A673 (cell line): ENCODE measurements at regions not wholly inside any gene's neighbourhood (a gene's known extent, or its start where the extent isn't known, plus 50 kb on each side); places are given as distances from the start of the nearest gene placed in this dataset.

Experiments
- EZH2 ChIP-seq: fragments of 200-600 bp; sonication (generic); IDR thresholded peaks from 2 replicates; pipeline ENCODE4 v1.6.1; 2017; ENCODE audit warnings: borderline replicate concordance, low read depth, mild to moderate bottlenecking, mixed read lengths, antibody characterized with exemption, low read length; ENCODE audit not compliant: poor library complexity, severe bottlenecking
- TF ChIP-seq, protein P1 (sequence below): fragments of 300-800, 200-600 bp; sonication (generic); conservative IDR thresholded peaks from 2 replicates; pipeline ENCODE4 v1.5.1; 2017; ENCODE audit warnings: low read depth, mild to moderate bottlenecking, antibody characterized with exemption, low read length, moderate library complexity, mixed read lengths

DNA sequence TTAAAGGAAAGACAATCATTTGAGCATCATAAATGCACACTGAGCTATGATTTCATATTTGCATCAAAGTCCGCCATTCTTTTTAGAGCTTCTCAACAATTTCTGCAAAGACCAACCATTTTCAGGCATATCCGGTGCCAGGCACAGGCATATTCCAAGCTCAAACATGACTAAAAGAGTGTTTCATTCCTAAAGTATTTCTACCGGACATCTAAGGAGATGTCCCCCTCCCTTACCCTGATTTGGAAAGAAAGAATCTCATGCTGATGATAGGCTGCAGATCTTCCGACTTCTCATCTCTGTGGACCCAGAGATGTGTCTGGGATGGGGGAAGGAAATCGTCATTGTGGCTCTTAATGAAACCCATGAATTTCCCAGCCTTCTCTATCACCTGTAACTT lies 600.5 kb upstream of the MGMT start:
- TF ChIP-seq, protein P1, sequence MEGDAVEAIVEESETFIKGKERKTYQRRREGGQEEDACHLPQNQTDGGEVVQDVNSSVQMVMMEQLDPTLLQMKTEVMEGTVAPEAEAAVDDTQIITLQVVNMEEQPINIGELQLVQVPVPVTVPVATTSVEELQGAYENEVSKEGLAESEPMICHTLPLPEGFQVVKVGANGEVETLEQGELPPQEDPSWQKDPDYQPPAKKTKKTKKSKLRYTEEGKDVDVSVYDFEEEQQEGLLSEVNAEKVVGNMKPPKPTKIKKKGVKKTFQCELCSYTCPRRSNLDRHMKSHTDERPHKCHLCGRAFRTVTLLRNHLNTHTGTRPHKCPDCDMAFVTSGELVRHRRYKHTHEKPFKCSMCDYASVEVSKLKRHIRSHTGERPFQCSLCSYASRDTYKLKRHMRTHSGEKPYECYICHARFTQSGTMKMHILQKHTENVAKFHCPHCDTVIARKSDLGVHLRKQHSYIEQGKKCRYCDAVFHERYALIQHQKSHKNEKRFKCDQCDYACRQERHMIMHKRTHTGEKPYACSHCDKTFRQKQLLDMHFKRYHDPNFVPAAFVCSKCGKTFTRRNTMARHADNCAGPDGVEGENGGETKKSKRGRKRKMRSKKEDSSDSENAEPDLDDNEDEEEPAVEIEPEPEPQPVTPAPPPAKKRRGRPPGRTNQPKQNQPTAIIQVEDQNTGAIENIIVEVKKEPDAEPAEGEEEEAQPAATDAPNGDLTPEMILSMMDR: no peak
- no peak for TF ChIP-seq EZH2
